Adrenal gland (tissue), 9 donors: ENCODE measurements at regions not wholly inside any gene's neighbourhood (a gene's known extent, or its start where the extent isn't known, plus 50 kb on each side); places are given as distances from the start of the nearest gene placed in this dataset.

Experiments
- DNase-seq, 7 donors: peaks; one replicate each; pipeline ENCODE4 v3.0.0-alpha.2; 2019 to 2020
- H3K27ac ChIP-seq, 5 donors: fragments of 200-600 bp; sonication (generic) in 4 of 5; 1 replicate in 3 of 5; 2 replicates in 2 of 5; pipeline versions ENCODE4 v1.5.1 to v1.8.0; 2016 to 2020; ENCODE audit warnings: mild to moderate bottlenecking in 1 of 5
- H3K27me3 ChIP-seq: fragments of 200-600 bp; 2 replicates; pipeline ENCODE4 v1.8.0; 2021
- H3K36me3 ChIP-seq, 2 donors: fragments of 200-600 bp; replicated peaks in 1 of 2; 1 replicate in 1 of 2; 2 replicates in 1 of 2; pipeline versions ENCODE4 v1.5.1 to v1.8.0; 2018 to 2022
- H3K4me1 ChIP-seq, 2 donors: fragments of 200-600 bp; replicated peaks in 1 of 2; 1 replicate in 1 of 2; 2 replicates in 1 of 2; pipeline versions ENCODE4 v1.5.1 to v1.8.0; 2018 to 2021
- H3K4me3 ChIP-seq, 4 donors: fragments of 200-600 bp; sonication (generic) in 3 of 4; one replicate each; pipeline ENCODE4 v1.5.1; 2016 to 2018
- H3K9me3 ChIP-seq, 3 donors: fragments of 200-600 bp; sonication (generic) in 1 of 3; replicated peaks in 1 of 3; 1 replicate in 2 of 3; 2 replicates in 1 of 3; pipeline versions ENCODE4 v1.5.1 to v1.8.0; 2016 to 2021
- POLR2A ChIP-seq, 2 donors: fragments of 450-650 bp; IDR thresholded peaks; one replicate each; pipeline ENCODE4 v1.6.1; 2017; ENCODE audit warnings: antibody characterized with exemption in 2 of 2, mild to moderate bottlenecking in 2 of 2, moderate library complexity in 1 of 2
- WGBS, 4 donors: extraction: QIAGEN DNeasy Blood & Tissue Kit in 2 of 4; methylation state at CpG; one replicate each; pipeline versions ENCODE4 v1.1.5 to v1.1.7; 2013 to 2017; 5-methylcytosine and 5-hydroxymethylcytosine counted together
- intact Hi-C, 2 donors: fragments of 100-400 bp; cut with DNase I; formaldehyde crosslinking; loops; one replicate each; pipeline versions ENCODE4 v1.14.1 to v1.15.0; 2022 to 2023
- TF ChIP-seq, protein P1 (sequence below), 6 experiments: fragments of 450-650 bp in 4 of 6; fragments of 200-600 bp in 2 of 6; sonication (generic) in 1 of 6; IDR thresholded peaks; 1 replicate in 5 of 6; 2 replicates in 1 of 6; pipeline versions ENCODE4 v1.5.1 to v1.8.0; 2016 to 2021; ENCODE audit warnings: antibody characterized with exemption in 6 of 6, mild to moderate bottlenecking in 2 of 6, moderate library complexity in 1 of 6
- donor health status: healthy with polysubstance abuse.
- donor health status: Bipolar disorder and iron deficiency.
- donor health status: DM: yes; HTN: yes; CAD: no.
- donor health status: DM: no; HTN: no; CAD: no.
- donor health status: DM: no; HTN: no; CAD: no.

DNA sequence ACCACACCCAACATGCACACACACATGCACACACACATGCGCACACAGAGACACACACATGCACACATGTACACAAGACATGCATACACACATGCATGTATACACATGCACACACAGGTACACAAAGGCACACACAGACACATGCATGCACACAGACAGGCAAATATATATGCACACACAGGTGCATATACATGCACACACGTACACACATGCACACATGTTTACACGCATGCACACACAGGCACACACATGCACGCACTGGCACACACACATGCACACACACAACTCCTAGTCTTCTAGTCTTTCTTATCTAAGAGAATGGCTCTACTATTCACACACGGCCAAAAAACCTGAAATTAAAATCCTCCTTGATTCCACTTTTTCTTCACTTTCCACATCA is 222.7 kb upstream of the PLD5 start:
- intact Hi-C loops: no loop called here
- WGBS, 4 donors: 73 to 88% (median 84%) methylated on average over 5 of the region's 5 CpGs

DNA sequence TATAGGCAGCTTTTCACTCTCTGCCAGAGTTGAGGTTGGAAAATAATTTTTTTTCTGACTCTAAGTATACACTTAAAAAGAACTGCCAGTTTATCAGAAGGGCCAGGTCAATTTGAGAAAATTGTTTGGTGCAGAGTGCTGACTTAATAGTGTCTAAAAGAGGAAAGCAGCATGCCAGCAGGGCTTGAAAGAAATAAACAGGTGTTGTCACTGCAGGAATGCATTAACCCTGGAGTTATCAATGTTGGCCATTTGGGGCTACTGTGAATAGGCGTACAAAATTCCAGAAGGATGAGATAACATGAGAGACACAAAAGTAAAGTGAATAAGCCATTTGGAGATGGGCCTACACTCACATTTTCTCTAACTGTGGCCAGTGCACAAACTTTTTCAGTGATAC is 220.6 kb upstream of the PLD5 start:
- Histone ChIP-seq H3K36me3 (no peaks in the 10 kb centered on the region), H3K9me3 (no peaks in the 10 kb centered on the region), H3K4me1 (no peaks in the 10 kb centered on the region), H3K4me3 (no peak overlapping the region), H3K27ac (no peak overlapping the region), H3K27me3 (no peaks in the 10 kb centered on the region)
- 48 to 68% (median 66%) methylated on average over 1 of the region's 1 CpG for WGBS, 4 donors
- intact Hi-C loops: no loop called here
- no peak for DNase-seq
- TF ChIP-seq, protein P1, sequence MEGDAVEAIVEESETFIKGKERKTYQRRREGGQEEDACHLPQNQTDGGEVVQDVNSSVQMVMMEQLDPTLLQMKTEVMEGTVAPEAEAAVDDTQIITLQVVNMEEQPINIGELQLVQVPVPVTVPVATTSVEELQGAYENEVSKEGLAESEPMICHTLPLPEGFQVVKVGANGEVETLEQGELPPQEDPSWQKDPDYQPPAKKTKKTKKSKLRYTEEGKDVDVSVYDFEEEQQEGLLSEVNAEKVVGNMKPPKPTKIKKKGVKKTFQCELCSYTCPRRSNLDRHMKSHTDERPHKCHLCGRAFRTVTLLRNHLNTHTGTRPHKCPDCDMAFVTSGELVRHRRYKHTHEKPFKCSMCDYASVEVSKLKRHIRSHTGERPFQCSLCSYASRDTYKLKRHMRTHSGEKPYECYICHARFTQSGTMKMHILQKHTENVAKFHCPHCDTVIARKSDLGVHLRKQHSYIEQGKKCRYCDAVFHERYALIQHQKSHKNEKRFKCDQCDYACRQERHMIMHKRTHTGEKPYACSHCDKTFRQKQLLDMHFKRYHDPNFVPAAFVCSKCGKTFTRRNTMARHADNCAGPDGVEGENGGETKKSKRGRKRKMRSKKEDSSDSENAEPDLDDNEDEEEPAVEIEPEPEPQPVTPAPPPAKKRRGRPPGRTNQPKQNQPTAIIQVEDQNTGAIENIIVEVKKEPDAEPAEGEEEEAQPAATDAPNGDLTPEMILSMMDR (IDR thresholded peaks at IDR 0.05): no peak
- no peak for TF ChIP-seq POLR2A (IDR thresholded peaks at IDR 0.05)

More for the DNA sequence above, 222.7 kb upstream of the PLD5 start:
- Histone ChIP-seq H3K27ac (no peak overlapping the region), H3K27me3 (no peaks in the 10 kb centered on the region), H3K36me3 (no peaks in the 10 kb centered on the region), H3K4me1 (no peaks in the 10 kb centered on the region), H3K9me3 (no peaks in the 10 kb centered on the region), H3K4me3 (no peak overlapping the region)
- TF ChIP-seq, protein P1 (IDR thresholded peaks at IDR 0.05): no peak
- no peak for TF ChIP-seq POLR2A (IDR thresholded peaks at IDR 0.05)
- DNase-seq: no peak

DNA sequence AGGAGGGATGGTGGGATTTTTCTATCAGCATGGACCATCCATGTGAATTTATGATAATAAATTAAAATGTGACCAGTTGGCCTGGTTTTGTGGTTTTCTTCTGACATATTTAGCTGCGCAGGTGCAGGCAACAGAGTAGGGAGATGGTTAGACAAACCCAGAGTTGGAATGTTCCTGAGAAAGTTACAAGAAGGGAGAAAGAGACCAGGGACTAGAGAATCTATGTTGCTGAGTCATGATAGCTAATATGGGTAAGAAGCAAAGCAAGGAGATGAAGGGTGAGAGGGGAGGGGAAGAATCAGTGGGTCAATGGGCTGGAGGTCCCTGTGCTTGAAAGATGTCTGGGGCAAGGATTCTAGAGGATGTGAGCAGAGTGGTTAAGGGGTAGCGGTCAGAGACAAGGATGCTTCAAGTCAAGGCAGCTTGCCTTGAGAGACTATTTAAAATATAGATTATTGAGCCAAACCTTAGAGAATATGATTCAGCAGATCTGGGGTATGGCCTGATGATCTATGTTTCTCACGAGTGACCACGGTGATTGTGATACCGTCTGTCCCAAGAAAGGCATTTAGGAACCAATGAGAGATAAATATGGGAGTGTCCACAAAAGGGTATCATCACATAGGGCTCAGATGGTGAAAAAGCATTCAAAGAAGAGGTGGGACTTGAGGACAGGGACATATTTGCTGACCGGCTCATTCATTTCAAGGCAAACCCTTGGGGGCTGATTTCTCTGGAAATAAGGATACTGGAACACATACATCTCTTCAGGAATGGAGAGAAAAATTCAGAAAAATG is 219.7 kb upstream of the PLD5 start:
- Histone ChIP-seq H3K9me3 (no peaks in the 10 kb centered on the region), H3K4me1 (no peaks in the 10 kb centered on the region), H3K36me3 (no peaks in the 10 kb centered on the region), H3K27ac (no peak overlapping the region), H3K4me3 (no peak overlapping the region), H3K27me3 (no peaks in the 10 kb centered on the region)
- no peak for DNase-seq
- WGBS, 4 donors: 83 to 90% (median 86%) methylated on average over 6 of the region's 6 CpGs
- TF ChIP-seq POLR2A (IDR thresholded peaks at IDR 0.05): no peak
- TF ChIP-seq, protein P1 (IDR thresholded peaks at IDR 0.05): no peak
- intact Hi-C loops: no loop called here

DNA sequence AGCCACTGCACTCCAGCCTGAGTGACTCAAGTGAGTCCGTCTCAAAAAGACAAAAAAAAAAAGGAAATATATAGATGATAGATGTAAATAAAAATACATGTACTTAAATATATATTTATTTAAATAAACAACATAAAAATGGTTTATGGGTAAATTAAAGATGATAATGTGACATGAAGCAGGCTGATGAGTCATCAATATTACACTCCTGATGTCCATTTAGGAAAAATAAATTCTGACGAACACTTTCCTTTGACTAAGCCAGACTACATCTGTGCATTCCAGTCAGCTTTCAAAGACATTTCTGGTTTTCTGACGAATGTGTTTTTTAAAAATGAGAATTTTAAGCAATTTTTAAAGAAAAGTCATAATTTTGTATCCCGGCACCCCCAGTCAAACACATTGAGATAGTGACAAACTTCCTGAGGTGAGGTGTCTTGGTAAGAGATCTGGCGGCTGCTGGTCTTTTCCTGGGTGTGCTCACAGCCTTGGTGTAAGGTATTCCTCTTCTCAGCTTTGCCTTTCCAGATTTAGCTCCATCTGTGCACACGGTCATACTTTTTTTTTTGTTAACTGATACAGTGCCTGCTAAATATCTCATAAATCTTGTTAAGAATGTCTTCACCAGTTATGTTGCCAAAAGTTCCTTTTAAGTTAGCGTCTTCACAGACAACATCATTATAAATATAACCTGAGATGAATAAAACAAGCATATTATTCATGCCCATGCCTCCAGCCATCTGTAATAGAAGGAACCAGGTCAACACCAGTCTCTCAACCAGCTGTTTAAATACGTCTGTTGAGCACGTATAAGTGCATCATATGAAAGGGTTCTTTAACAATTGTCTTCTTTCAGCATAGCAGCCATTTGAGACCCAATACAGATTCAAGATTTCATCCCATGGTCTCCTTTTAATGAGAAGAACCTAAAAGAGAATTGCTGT is 214.5 kb upstream of the PLD5 start:
- no peaks in the 10 kb centered on the region for H3K4me1 ChIP-seq
- H3K36me3 ChIP-seq: no peaks in the 10 kb centered on the region
- intact Hi-C loops: no loop called here
- no peaks in the 10 kb centered on the region for H3K9me3 ChIP-seq
- 67 to 74% (median 70%) methylated on average over 9 of the region's 9 CpGs for WGBS, 4 donors
- TF ChIP-seq POLR2A (IDR thresholded peaks at IDR 0.05): no peak
- TF ChIP-seq, protein P1 (IDR thresholded peaks at IDR 0.05): no peak
- H3K27me3 ChIP-seq: no peaks in the 10 kb centered on the region
- H3K27ac ChIP-seq: no peak overlapping the region
- H3K4me3 ChIP-seq: no peak overlapping the region
- no peak for DNase-seq
